ENCODE measurements at regions not wholly inside any gene's neighbourhood (a gene's known extent, or its start where the extent isn't known, plus 50 kb on each side); places are given as distances from the start of the nearest gene placed in this dataset.

DNA sequence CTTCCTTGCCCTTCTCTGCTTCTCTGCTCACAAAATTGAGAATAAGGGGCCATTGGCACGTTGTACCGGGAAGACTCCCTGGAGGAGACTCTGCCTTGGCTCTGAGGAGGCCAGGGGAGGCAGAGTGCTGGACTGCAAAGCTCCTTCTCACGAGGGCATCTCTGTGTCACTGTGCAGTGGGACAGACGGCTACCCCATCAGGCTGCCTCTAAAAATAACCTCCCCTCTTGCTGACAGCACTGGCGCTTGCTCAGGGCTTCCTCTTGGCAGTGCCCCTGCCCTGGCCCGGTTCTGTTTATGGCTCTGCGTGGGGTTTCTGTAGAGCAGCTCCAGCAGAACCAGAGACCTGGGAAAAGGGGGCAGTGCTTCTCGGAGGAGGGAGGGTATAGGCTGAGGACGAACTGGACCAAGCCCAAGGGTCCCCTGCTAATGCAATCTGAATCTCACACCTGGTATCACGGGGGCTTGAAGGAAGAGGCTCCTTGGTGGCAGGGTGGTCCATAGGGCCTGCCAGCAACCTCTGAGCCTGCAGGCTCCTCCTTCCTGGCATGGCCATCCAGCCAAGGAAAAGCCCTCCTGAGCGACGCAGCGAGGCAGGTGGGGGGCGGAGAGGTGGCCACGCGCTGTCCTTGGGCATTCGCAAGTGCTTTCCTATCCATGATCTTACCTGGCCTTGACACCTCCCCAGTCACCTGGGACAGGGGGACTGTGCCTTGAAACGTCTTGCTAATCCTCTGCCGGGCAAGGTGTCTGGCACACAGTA, 63.3 kb upstream of the TLE3 start:
- TF ChIP-seq POLR2A (IDR thresholded peaks at IDR 0.05; ENCODE audit: low read depth, low read length) (no peak), POLR2AphosphoS5 (IDR thresholded peaks at IDR 0.05; ENCODE audit: low read depth, low read length) (no peak)

Measured in GM12891 (cell line).